Fibroblast of peridontal ligament (primary cell): ENCODE measurements at regions not wholly inside any gene's neighbourhood (a gene's known extent, or its start where the extent isn't known, plus 50 kb on each side); places are given as distances from the start of the nearest gene placed in this dataset.

Experiments used
- DNase-seq: peaks from one replicate; pipeline ENCODE4 v3.0.0-alpha.2; 2010; ENCODE audit errors: extremely low read depth

GRCh38 chr12:3336606-3337311, 154.2 kb upstream of the PRMT8 start:
- DNase-seq = no peak

DNA sequence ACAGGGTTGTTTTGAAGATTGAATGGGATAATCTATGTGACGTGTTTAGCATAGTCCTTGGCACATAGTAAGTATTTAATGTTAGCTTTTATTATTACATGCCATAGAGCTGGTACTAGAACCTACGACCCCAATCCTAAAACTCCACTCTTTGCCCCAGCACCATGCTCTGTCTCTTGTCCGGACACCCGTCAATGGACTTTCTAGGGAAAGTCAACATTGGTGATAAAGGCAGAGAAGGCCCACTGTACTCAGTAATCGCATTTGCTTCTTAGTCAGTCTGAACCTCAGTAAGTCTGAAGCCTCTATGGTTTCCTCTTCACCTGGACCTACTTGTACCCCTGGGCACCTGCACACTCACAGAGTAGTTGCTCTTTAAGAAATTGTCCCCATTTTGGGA, 153.1 kb upstream of the PRMT8 start:
- DNase-seq = no peak

DNA sequence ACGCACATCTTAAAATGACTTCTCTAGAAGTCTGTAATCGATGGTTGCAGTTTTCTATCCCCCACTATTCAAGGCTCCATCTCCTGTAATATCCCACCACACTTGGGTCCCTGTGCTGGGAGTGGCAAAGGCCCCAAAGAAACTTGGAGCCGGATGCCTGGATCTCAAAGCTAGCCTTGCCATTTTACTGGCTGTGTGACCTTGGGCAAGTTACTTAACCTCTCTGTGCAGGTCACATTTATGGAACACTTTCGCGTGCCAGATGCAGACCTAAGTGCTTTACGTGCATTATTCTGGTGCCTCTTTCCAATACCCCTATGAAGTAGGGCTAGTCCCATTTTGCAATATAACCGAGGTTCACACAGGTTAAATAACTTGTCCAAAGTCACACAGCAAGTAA, 151.8 kb upstream of the PRMT8 start:
- no peak for DNase-seq

GRCh38 chr12:3341594-3341993, 149.4 kb upstream of the PRMT8 start:
- no peak for DNase-seq

GRCh38 chr12:3342051-3342450, 149.0 kb upstream of the PRMT8 start:
- peak; percentile 50 for DNase-seq

DNA sequence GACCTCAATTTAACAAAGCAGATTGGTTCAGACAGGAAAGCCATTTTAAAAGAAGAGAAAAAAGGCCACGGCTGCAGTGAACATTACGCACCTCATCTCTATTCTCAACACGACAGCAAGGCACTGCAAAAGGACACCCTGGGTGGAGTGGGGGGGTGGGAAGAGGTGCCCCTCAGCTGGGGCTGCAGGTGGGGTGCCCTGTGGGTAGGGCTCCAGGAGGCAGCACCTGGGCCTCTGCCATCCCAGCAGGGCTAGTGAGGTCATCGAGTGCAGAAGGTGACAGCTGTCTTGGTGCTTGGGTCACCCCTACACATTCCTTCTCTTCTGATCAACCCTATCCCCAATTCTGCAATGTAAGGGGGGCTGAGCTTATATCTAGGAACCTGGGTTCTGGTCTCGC, 142.9 kb upstream of the PRMT8 start:
- DNase-seq = no peak

- no peak for DNase-seq
Observed at GRCh38 chr12:3350432-3350831, 140.6 kb upstream of the PRMT8 start.

- DNase-seq = no peak
Observed at GRCh38 chr12:3351731-3352130, 139.3 kb upstream of the PRMT8 start.

DNA sequence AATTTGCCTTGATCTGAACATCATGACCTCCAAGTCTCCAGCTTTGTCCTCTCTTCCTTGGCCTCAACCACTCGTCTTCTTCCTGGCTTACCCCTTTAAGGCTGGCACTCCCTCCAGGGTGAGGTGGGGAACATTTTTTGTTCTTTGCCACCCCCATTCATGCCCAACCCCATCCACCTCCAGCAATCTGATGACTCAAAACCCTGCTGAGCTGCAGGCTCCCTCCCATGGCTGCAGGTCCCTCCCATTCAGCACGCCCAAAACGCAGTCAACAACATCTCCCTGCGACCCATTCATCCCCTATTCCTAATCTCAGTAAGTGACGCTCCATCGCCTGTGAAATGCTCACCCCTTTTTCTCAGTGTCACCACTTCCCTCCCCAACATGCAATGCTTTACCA, 138.8 kb upstream of the PRMT8 start:
- no peak for DNase-seq

- no peak for DNase-seq
Observed at GRCh38 chr12:3353621-3354020, 137.4 kb upstream of the PRMT8 start.

GRCh38 chr12:3354586-3354985, 136.4 kb upstream of the PRMT8 start:
- no peak for DNase-seq

- no peak for DNase-seq
Observed at GRCh38 chr12:3355378-3355900, 135.6 kb upstream of the PRMT8 start.

DNA sequence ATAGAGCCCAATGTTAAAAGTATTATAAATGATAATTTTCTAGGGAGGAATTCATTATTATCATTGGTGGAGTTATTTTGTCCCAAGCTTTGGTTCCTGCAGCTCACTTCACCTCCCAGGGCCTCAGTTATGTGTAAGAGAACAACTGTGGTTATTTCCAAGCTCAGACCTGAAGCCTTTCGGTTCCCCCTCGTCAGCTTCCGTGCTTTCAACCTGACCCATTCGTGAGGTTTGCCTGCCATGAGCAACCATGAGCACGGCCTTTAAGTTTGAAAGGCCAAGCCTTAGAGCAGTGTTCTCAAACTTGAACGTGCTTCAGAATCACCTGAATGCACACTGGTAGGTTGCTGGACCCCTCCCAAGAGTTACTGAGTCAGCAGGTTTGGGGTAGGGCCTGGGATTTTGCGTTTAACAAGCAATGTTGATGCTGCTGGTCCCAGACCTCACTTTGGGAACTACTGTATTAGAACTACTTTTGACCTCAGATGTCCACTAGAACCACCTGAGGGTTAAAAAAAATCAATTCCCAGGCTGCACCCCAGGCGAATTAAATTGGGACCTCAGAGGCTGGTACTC, 133.0 kb upstream of the PRMT8 start:
- DNase-seq = no peak

GRCh38 chr12:3359478-3359877, 131.5 kb upstream of the PRMT8 start:
- no peak for DNase-seq

GRCh38 chr12:3361146-3361545, 129.9 kb upstream of the PRMT8 start:
- no peak for DNase-seq

- DNase-seq = no peak
Observed at GRCh38 chr12:3362737-3363136, 128.3 kb upstream of the PRMT8 start.

- no peak for DNase-seq
Observed at GRCh38 chr12:3363608-3364007, 127.4 kb upstream of the PRMT8 start.

DNA sequence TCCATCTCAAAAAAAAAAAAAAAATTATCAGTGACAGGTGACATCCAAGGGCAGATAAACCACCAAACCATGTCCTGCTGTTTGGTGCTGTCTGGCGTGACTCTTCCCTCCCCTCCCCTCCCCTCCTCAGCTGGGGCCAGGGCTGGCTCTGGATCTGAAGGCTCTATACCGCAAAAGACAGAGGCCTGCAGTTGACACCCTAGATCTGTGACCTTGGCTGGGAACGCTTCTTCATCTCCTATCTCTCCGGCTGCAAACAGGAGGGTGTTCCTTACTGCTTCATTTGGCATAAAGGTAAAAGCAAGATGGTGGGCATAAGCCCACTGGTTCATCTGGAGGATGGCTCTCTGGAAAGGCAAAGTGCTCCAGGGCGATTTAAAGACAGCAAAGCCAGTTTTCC, 126.8 kb upstream of the PRMT8 start:
- no peak for DNase-seq

DNA sequence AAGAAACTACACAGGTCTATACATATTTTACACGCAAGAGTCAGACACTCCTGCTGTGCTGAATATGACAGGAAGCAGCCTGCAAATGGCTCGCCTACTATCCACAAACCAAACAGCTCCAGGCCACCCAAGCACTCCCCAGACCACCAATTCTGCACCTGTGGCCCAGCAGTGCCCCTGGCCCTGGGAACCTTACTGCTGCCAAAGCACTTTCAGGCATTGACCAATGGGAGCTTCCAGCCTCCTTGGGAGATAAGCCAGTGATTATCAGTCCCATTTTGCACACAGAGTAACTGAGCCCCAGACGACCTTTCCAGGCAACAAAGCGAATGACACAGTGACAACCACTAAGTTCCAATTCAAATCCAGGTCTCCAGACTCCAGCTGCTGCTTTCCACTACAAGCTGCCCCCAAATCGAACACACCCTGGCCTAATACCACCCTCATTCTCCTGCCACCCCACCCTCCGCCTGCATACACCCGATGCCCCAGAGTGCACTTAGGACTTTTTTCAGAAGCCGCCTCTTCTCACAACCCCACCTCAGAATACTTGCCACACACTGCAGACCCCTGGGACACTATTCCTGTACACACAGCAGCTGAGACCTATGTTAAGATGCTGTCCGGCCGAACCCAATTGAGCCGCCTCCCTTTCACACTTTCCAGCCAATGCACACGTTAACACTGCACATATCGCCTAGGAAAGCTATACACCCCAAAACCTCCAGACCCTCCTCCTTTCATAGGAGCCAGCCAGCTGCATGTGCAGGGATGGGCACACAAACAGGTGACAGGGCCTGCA, 126.1 kb upstream of the PRMT8 start:
- DNase-seq = no peak

GRCh38 chr12:3365463-3366411, 125.3 kb upstream of the PRMT8 start:
- no peak for DNase-seq

DNA sequence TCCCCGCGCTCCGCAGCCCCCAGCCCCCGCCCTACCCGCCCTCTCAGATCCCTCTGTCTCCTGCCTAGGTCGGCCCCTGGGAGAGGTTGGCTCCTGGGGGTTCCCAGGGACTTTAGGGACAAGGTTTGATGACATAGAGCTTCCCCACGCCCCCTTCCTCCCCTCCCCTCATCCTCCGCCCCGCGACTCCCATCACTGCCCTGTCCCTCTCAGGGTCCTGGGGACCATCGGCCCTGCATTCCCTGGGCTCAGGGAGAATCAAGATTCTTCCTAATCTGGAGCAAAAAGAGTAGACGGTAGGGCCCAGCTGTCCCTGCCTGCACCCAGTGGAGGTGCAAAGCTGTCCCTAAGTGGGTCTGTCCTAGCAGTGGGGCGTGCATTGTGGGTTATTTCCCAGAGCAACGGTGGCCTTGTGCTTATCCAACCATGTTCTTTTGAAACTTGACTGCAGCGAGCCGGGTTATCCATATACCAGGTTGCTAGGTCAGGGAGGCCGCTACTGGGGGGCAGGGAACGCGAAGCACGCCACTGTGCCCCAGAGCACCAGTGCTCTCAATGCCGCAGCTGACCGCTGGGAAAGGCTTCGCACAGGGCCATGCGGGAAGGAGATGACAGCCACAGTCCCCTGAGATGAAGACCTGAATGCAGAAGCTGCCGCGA, 124.4 kb upstream of the PRMT8 start:
- DNase-seq = no peak
